ENCODE measurements at regions not wholly inside any gene's neighbourhood (a gene's known extent, or its start where the extent isn't known, plus 50 kb on each side); places are given as distances from the start of the nearest gene placed in this dataset.
"Not testable (repeated sequence)": the region's sequence is repeated elsewhere in the genome, so short reads cannot be mapped to it uniquely, and the experiment has no call there.

GRCh38 chr7:125421407-125421806 is 491.8 kb upstream of the POT1 start:
- not testable (repeated sequence) for H3K27me3 ChIP-seq (ENCODE audit: control insufficient read depth, insufficient read depth, low read length); H3K4me1 ChIP-seq (ENCODE audit: control insufficient read depth, insufficient read depth, low read length); H3K27ac ChIP-seq (ENCODE audit: low read depth, low read length); H3K36me3 ChIP-seq (ENCODE audit: control insufficient read depth, insufficient read depth, low read length); H3K4me3 ChIP-seq (ENCODE audit: low read length); H3K9ac ChIP-seq (ENCODE audit: low read length)

GRCh38 chr7:125412890-125413665 is 483.5 kb upstream of the POT1 start:
- Histone ChIP-seq H3K4me3 (ENCODE audit: low read length) (no peak overlapping the region), H3K27ac (ENCODE audit: low read depth, low read length) (no peak overlapping the region), H3K9ac (ENCODE audit: low read length) (no peak overlapping the region), H3K27me3 (ENCODE audit: control insufficient read depth, insufficient read depth, low read length) (no peaks in the 10 kb centered on the region), H3K4me1 (ENCODE audit: control insufficient read depth, insufficient read depth, low read length) (no peaks in the 10 kb centered on the region), H3K36me3 (ENCODE audit: control insufficient read depth, insufficient read depth, low read length) (no peaks in the 10 kb centered on the region)

GRCh38 chr7:125409921-125410320 is 480.3 kb upstream of the POT1 start:
- no peaks in the 10 kb centered on the region for H3K27me3 ChIP-seq (ENCODE audit: control insufficient read depth, insufficient read depth, low read length)
- H3K4me1 ChIP-seq (ENCODE audit: control insufficient read depth, insufficient read depth, low read length): no peaks in the 10 kb centered on the region
- H3K36me3 ChIP-seq (ENCODE audit: control insufficient read depth, insufficient read depth, low read length): no peaks in the 10 kb centered on the region
- no peak overlapping the region for H3K9ac ChIP-seq (ENCODE audit: low read length)
- H3K27ac ChIP-seq (ENCODE audit: low read depth, low read length): no peak overlapping the region
- H3K4me3 ChIP-seq (ENCODE audit: low read length): no peak overlapping the region

GRCh38 chr7:125406111-125406510 is 476.5 kb upstream of the POT1 start:
- H3K9ac ChIP-seq (ENCODE audit: low read length): no peak overlapping the region
- no peaks in the 10 kb centered on the region for H3K4me1 ChIP-seq (ENCODE audit: control insufficient read depth, insufficient read depth, low read length)
- no peaks in the 10 kb centered on the region for H3K27me3 ChIP-seq (ENCODE audit: control insufficient read depth, insufficient read depth, low read length)

GRCh38 chr7:125399408-125399807 is 469.8 kb upstream of the POT1 start:
- Histone ChIP-seq H3K36me3 (ENCODE audit: control insufficient read depth, insufficient read depth, low read length) (no peaks in the 10 kb centered on the region), H3K4me3 (ENCODE audit: low read length) (no peak overlapping the region), H3K9ac (ENCODE audit: low read length) (no peak overlapping the region)

More at GRCh38 chr7:125406111-125406510, 476.5 kb upstream of the POT1 start:
- Histone ChIP-seq H3K36me3 (ENCODE audit: control insufficient read depth, insufficient read depth, low read length) (no peaks in the 10 kb centered on the region), H3K4me3 (ENCODE audit: low read length) (no peak overlapping the region), H3K27ac (ENCODE audit: low read depth, low read length) (no peak overlapping the region)

GRCh38 chr7:125396466-125397151 is 467.0 kb upstream of the POT1 start:
- no peaks in the 10 kb centered on the region for H3K36me3 ChIP-seq (ENCODE audit: control insufficient read depth, insufficient read depth, low read length)
- H3K4me1 ChIP-seq (ENCODE audit: control insufficient read depth, insufficient read depth, low read length): no peaks in the 10 kb centered on the region
- no peak overlapping the region for H3K9ac ChIP-seq (ENCODE audit: low read length)
- no peak overlapping the region for H3K27ac ChIP-seq (ENCODE audit: low read depth, low read length)
- no peak overlapping the region for H3K4me3 ChIP-seq (ENCODE audit: low read length)
- H3K27me3 ChIP-seq (ENCODE audit: control insufficient read depth, insufficient read depth, low read length): no peaks in the 10 kb centered on the region

More at GRCh38 chr7:125399408-125399807, 469.8 kb upstream of the POT1 start:
- H3K27ac ChIP-seq (ENCODE audit: low read depth, low read length): no peak overlapping the region
- H3K27me3 ChIP-seq (ENCODE audit: control insufficient read depth, insufficient read depth, low read length): no peaks in the 10 kb centered on the region
- no peaks in the 10 kb centered on the region for H3K4me1 ChIP-seq (ENCODE audit: control insufficient read depth, insufficient read depth, low read length)

GRCh38 chr7:125391921-125392320 is 462.3 kb upstream of the POT1 start:
- Histone ChIP-seq H3K27me3 (ENCODE audit: control insufficient read depth, insufficient read depth, low read length) (no peaks in the 10 kb centered on the region), H3K36me3 (ENCODE audit: control insufficient read depth, insufficient read depth, low read length) (no peaks in the 10 kb centered on the region), H3K4me1 (ENCODE audit: control insufficient read depth, insufficient read depth, low read length) (no peaks in the 10 kb centered on the region), H3K4me3 (ENCODE audit: low read length) (no peak overlapping the region), H3K27ac (ENCODE audit: low read depth, low read length) (no peak overlapping the region), H3K9ac (ENCODE audit: low read length) (no peak overlapping the region)

- no peak overlapping the region for H3K27ac ChIP-seq (ENCODE audit: low read depth, low read length)
- no peak overlapping the region for H3K9ac ChIP-seq (ENCODE audit: low read length)
- no peaks in the 10 kb centered on the region for H3K36me3 ChIP-seq (ENCODE audit: control insufficient read depth, insufficient read depth, low read length)
- no peaks in the 10 kb centered on the region for H3K27me3 ChIP-seq (ENCODE audit: control insufficient read depth, insufficient read depth, low read length)
- no peaks in the 10 kb centered on the region for H3K4me1 ChIP-seq (ENCODE audit: control insufficient read depth, insufficient read depth, low read length)
- no peak overlapping the region for H3K4me3 ChIP-seq (ENCODE audit: low read length)
These were observed 461.4 kb upstream of the POT1 start for GRCh38 chr7:125390981-125391380.

GRCh38 chr7:125386211-125386610 is 456.6 kb upstream of the POT1 start:
- H3K4me1 ChIP-seq (ENCODE audit: control insufficient read depth, insufficient read depth, low read length): no peaks in the 10 kb centered on the region
- H3K4me3 ChIP-seq (ENCODE audit: low read length): no peak overlapping the region
- H3K27ac ChIP-seq (ENCODE audit: low read depth, low read length): no peak overlapping the region
- no peaks in the 10 kb centered on the region for H3K36me3 ChIP-seq (ENCODE audit: control insufficient read depth, insufficient read depth, low read length)
- H3K27me3 ChIP-seq (ENCODE audit: control insufficient read depth, insufficient read depth, low read length): no peaks in the 10 kb centered on the region
- no peak overlapping the region for H3K9ac ChIP-seq (ENCODE audit: low read length)

- no peaks in the 10 kb centered on the region for H3K27me3 ChIP-seq (ENCODE audit: control insufficient read depth, insufficient read depth, low read length)
- H3K27ac ChIP-seq (ENCODE audit: low read depth, low read length): no peak overlapping the region
- no peaks in the 10 kb centered on the region for H3K36me3 ChIP-seq (ENCODE audit: control insufficient read depth, insufficient read depth, low read length)
- H3K4me1 ChIP-seq (ENCODE audit: control insufficient read depth, insufficient read depth, low read length): no peaks in the 10 kb centered on the region
- H3K9ac ChIP-seq (ENCODE audit: low read length): no peak overlapping the region
- H3K4me3 ChIP-seq (ENCODE audit: low read length): no peak overlapping the region
These were observed 453.7 kb upstream of the POT1 start for GRCh38 chr7:125383324-125383723.

- Histone ChIP-seq H3K9ac (ENCODE audit: low read length) (no peak overlapping the region), H3K4me3 (ENCODE audit: low read length) (no peak overlapping the region), H3K27ac (ENCODE audit: low read depth, low read length) (no peak overlapping the region), H3K4me1 (ENCODE audit: control insufficient read depth, insufficient read depth, low read length) (no peaks in the 10 kb centered on the region), H3K36me3 (ENCODE audit: control insufficient read depth, insufficient read depth, low read length) (no peaks in the 10 kb centered on the region), H3K27me3 (ENCODE audit: control insufficient read depth, insufficient read depth, low read length) (no peaks in the 10 kb centered on the region)
These were observed 452.8 kb upstream of the POT1 start for GRCh38 chr7:125382401-125382800.

- H3K36me3 ChIP-seq (ENCODE audit: control insufficient read depth, insufficient read depth, low read length): no peaks in the 10 kb centered on the region
These were observed 446.3 kb upstream of the POT1 start for GRCh38 chr7:125375942-125376341.

GRCh38 chr7:125370502-125370901 is 440.9 kb upstream of the POT1 start:
- Histone ChIP-seq H3K27ac (ENCODE audit: low read depth, low read length) (no peak overlapping the region), H3K27me3 (ENCODE audit: control insufficient read depth, insufficient read depth, low read length) (no peaks in the 10 kb centered on the region), H3K36me3 (ENCODE audit: control insufficient read depth, insufficient read depth, low read length) (no peaks in the 10 kb centered on the region), H3K4me3 (ENCODE audit: low read length) (no peak overlapping the region), H3K9ac (ENCODE audit: low read length) (no peak overlapping the region), H3K4me1 (ENCODE audit: control insufficient read depth, insufficient read depth, low read length) (no peaks in the 10 kb centered on the region)

More at GRCh38 chr7:125375942-125376341, 446.3 kb upstream of the POT1 start:
- Histone ChIP-seq H3K27ac (ENCODE audit: low read depth, low read length) (no peak overlapping the region), H3K4me1 (ENCODE audit: control insufficient read depth, insufficient read depth, low read length) (no peaks in the 10 kb centered on the region), H3K27me3 (ENCODE audit: control insufficient read depth, insufficient read depth, low read length) (no peaks in the 10 kb centered on the region), H3K4me3 (ENCODE audit: low read length) (no peak overlapping the region), H3K9ac (ENCODE audit: low read length) (no peak overlapping the region)

Data from rectal smooth muscle tissue (tissue), 1 donor.